Hematopoietic multipotent progenitor cell treated with erythropoietin and hydrocortisone succinate and interleukin-3 and kit ligand, for 15 days (in vitro differentiated cells): ENCODE measurements at regions not wholly inside any gene's neighbourhood (a gene's known extent, or its start where the extent isn't known, plus 50 kb on each side); places are given as distances from the start of the nearest gene placed in this dataset.

Source experiments
- DNase-seq: peaks from one replicate; pipeline ENCODE4 v3.0.0-alpha.2; 2015; ENCODE audit warnings: low spot score

GRCh38 chr15:70426096-70426821 lies 328.5 kb upstream of the TLE3 start:
- DNase-seq = no peak

GRCh38 chr15:70424937-70425411 lies 327.3 kb upstream of the TLE3 start:
- DNase-seq = no peak

- DNase-seq = no peak
Observed at GRCh38 chr15:70423267-70423666, 325.6 kb upstream of the TLE3 start.

GRCh38 chr15:70422342-70422741 lies 324.6 kb upstream of the TLE3 start:
- DNase-seq = no peak

GRCh38 chr15:70420948-70421482 lies 323.3 kb upstream of the TLE3 start:
- no peak for DNase-seq

- DNase-seq = no peak
Observed at GRCh38 chr15:70420086-70420947, 322.6 kb upstream of the TLE3 start.

- no peak for DNase-seq
Observed at GRCh38 chr15:70418943-70419342, 321.2 kb upstream of the TLE3 start.

- DNase-seq = no peak
Observed at GRCh38 chr15:70417535-70417934, 319.8 kb upstream of the TLE3 start.

GRCh38 chr15:70416829-70417228 lies 319.1 kb upstream of the TLE3 start:
- DNase-seq = no peak

- no peak for DNase-seq
Observed at GRCh38 chr15:70415398-70415797, 317.7 kb upstream of the TLE3 start.

- DNase-seq = no peak
Observed at GRCh38 chr15:70414626-70415025, 316.9 kb upstream of the TLE3 start.

GRCh38 chr15:70412794-70413193 lies 315.1 kb upstream of the TLE3 start:
- DNase-seq = no peak

- DNase-seq = no peak
Observed at GRCh38 chr15:70411143-70411863, 313.6 kb upstream of the TLE3 start.

- no peak for DNase-seq
Observed at GRCh38 chr15:70410371-70410985, 312.8 kb upstream of the TLE3 start.

- DNase-seq = no peak
Observed at GRCh38 chr15:70409388-70409787, 311.7 kb upstream of the TLE3 start.

- no peak for DNase-seq
Observed at GRCh38 chr15:70407955-70408354, 310.2 kb upstream of the TLE3 start.

GRCh38 chr15:70407336-70407670 lies 309.6 kb upstream of the TLE3 start:
- no peak for DNase-seq

- no peak for DNase-seq
Observed at GRCh38 chr15:70406617-70407335, 309.1 kb upstream of the TLE3 start.

GRCh38 chr15:70401709-70402108 lies 304.0 kb upstream of the TLE3 start:
- DNase-seq = no peak

- no peak for DNase-seq
Observed at GRCh38 chr15:70400766-70401541, 303.2 kb upstream of the TLE3 start.

GRCh38 chr15:70399204-70399603 lies 301.5 kb upstream of the TLE3 start:
- no peak for DNase-seq
